Lower leg skin (tissue), 4 donors: ENCODE measurements at regions not wholly inside any gene's neighbourhood (a gene's known extent, or its start where the extent isn't known, plus 50 kb on each side); places are given as distances from the start of the nearest gene placed in this dataset.

Experiments
- DNase-seq, 2 donors: peaks; one replicate each; pipeline ENCODE4 v3.0.0-alpha.2; 2019; ENCODE audit warnings: low spot score in 2 of 2
- H3K4me3 ChIP-seq: fragments of 200-600 bp; sonication (generic); 2 replicates; pipeline ENCODE4 v1.5.1; 2017; ENCODE audit warnings: mild to moderate bottlenecking, low read depth; ENCODE audit not compliant: poor library complexity, severe bottlenecking
- CTCF ChIP-seq, 3 donors: fragments of 450-650 bp; IDR thresholded peaks; one replicate each; pipeline ENCODE4 v1.5.1; 2016; ENCODE audit warnings: antibody characterized with exemption in 3 of 3, mild to moderate bottlenecking in 3 of 3, moderate library complexity in 2 of 3
- POLR2A ChIP-seq, 2 donors: fragments of 450-650 bp; IDR thresholded peaks; one replicate each; pipeline ENCODE4 v1.6.1; 2016 to 2017; ENCODE audit warnings: antibody characterized with exemption in 2 of 2, mild to moderate bottlenecking in 1 of 2, moderate library complexity in 1 of 2
- WGBS, 2 donors: methylation state at CpG; one replicate each; pipeline ENCODE4 v1.1.5; 2018; 5-methylcytosine and 5-hydroxymethylcytosine counted together
- intact Hi-C: fragments of 100-400 bp; cut with DNase I; formaldehyde crosslinking; loops from one replicate; pipeline ENCODE4 v1.15.0; 2023; ENCODE audit warnings: low total_unique reads

DNA sequence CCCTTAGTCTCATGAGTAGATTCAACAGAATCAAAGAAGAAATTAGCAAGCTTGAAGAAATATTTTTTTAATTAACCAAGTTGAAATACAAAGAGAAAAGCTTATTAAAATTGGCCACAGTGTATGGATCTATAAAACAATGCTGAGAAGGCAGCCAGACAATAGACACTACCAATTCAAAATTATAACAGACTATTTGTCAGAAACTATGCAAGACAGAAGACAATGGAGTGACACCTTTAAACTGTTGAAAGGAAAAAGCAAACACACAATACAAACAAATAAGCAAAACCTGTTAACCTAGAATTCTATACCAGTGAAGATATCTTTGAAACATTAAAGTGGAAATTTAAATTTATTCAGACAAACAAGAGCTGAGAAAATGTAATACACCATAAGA lies 225.4 kb downstream of the CASP12 start:
- intact Hi-C loops: no loop called here
- no peak for DNase-seq
- H3K4me3 ChIP-seq: no peak overlapping the region
- TF ChIP-seq CTCF (IDR thresholded peaks at IDR 0.05) (no peak), POLR2A (IDR thresholded peaks at IDR 0.05) (no peak)

- no peak for TF ChIP-seq POLR2A (IDR thresholded peaks at IDR 0.05)
- no peak for TF ChIP-seq CTCF (IDR thresholded peaks at IDR 0.05)
- intact Hi-C loops: no loop called here
- H3K4me3 ChIP-seq: no peak overlapping the region
- DNase-seq: no peak
- WGBS, 2 donors: 67 to 68% methylated on average over 5 of the region's 5 CpGs
Observed at GRCh38 chr11:104668797-104669463, 229.3 kb downstream of the CASP12 start.

DNA sequence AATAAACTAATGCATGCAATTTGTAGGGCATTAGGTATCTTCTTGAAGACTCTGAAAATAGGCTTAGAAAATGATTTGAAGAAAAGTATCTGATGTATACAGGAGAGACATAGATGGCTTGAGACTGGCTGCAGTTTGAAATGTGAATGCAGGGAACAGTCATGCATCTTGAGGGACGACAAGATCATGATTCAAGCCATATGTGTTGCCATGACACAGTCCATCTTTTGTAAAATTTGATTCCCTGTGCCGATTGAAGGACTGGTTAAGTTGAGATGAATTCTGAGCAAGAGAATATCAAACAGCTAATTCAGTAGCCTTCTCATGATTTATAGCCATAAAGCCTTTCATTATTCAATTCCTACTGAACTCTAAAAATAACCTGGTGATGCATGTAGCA lies 231.6 kb downstream of the CASP12 start:
- no peak for TF ChIP-seq POLR2A (IDR thresholded peaks at IDR 0.05)
- TF ChIP-seq CTCF (IDR thresholded peaks at IDR 0.05): no peak
- DNase-seq: no peak
- whole genome bisulfite sequencing, 2 donors: 41 to 58% methylated on average over 2 of the region's 2 CpGs
- no peak overlapping the region for H3K4me3 ChIP-seq
- intact Hi-C loops: no loop called here

GRCh38 chr11:104665641-104666040 lies 232.6 kb downstream of the CASP12 start:
- TF ChIP-seq POLR2A (IDR thresholded peaks at IDR 0.05): no peak
- no peak for TF ChIP-seq CTCF (IDR thresholded peaks at IDR 0.05)
- DNase-seq: no peak
- WGBS, 2 donors: 58 to 61% methylated on average over 3 of the region's 3 CpGs
- no peak overlapping the region for H3K4me3 ChIP-seq
- intact Hi-C loops: no loop called here

DNA sequence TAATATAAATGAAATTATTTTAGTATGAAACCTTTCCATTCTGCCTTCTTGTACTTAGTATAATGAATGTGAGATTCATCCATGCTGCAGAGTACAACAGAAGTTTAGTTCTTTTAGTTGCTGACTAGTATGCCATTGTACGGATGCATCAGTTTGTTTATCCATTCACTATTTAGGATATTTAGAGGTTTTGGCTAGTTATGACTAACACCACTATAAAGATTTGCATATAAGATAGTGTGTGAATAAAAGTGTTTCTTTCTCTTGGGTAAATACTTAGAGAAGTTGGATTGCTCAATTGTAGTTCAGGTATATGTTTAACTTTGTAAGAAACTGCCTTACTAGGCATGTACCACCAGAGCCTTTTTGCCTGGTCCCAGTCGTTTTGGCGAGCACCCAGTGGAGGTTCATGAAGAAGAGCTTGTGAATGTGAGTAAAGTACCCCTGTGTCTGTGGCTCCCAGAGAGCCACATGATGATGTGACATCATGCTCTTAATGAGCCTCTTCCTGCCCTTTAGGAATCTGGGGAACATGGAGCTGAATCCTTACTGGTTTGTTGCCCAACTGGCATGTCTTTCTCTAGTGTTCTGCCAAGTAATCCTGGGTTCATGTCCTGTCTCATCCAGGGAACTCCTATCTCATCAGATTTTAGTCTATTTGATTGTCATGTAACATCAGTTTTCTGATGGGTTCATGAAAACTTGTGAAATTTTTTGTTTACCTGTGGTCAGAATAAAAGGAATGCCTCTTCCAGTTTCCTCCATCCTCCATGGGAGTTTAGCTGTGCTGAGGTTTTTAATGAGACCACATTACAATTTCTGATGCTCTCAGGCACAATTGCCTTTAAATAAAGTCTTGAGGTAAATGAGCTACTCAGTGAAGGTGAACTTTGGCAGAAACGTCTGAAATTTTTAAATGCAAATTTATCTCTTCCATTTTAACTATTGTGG lies 234.8 kb downstream of the CASP12 start:
- TF ChIP-seq CTCF (IDR thresholded peaks at IDR 0.05) (no peak), POLR2A (IDR thresholded peaks at IDR 0.05) (no peak)
- 71 to 82% methylated on average over 4 of the region's 4 CpGs for WGBS, 2 donors
- intact Hi-C loops: no loop called here
- no peak overlapping the region for H3K4me3 ChIP-seq
- no peak for DNase-seq
